ENCODE measurements at regions not wholly inside any gene's neighbourhood (a gene's known extent, or its start where the extent isn't known, plus 50 kb on each side); places are given as distances from the start of the nearest gene placed in this dataset.
"Not testable (repeated sequence)": the region's sequence is repeated elsewhere in the genome, so short reads cannot be mapped to it uniquely, and the experiment has no call there.

DNA sequence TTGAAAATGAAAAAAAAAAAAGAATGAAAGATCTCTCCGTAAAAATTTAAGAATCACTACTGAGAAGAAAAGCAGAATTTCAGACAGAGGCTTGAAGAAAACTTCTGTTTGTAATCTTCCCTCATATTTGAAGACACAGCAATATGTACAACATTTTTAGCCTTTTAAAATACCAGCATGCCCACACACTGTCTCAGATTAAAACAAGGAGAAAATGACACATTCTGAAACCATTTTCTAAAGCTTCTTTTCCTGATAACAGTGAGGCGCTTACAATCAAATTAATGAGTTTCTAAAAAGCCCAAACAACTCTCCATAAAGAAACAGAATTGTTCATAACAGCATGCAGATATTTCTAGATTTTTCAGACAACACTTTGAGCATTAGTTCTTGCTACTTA is 317.4 kb downstream of the BCL2L11 start:
- not testable (repeated sequence) for TF ChIP-seq GABPA (IDR thresholded peaks at IDR 0.05; ENCODE audit: low read depth); GATA2 (CRISPR knock-in tag; IDR thresholded peaks at IDR 0.05); USF2 (IDR thresholded peaks at IDR 0.05; ENCODE audit: borderline replicate concordance, low read depth, low read length); CTCF (IDR thresholded peaks at IDR 0.05); MXI1 (IDR thresholded peaks at IDR 0.05; ENCODE audit: low read depth, low read length); FOXJ3 (CRISPR knock-in tag; IDR thresholded peaks at IDR 0.05); SMC3 (IDR thresholded peaks at IDR 0.05; ENCODE audit: low read depth, low read length); RAD21 (IDR thresholded peaks at IDR 0.05; ENCODE audit: low read length); ELF1 (IDR thresholded peaks at IDR 0.05); EP300 (IDR thresholded peaks at IDR 0.05; ENCODE audit: borderline replicate concordance in 1 of 2, low read depth in 1 of 2, low read length in 1 of 2); ZBTB33 (IDR thresholded peaks at IDR 0.05; ENCODE audit: borderline replicate concordance, low read depth); NRF1 (IDR thresholded peaks at IDR 0.05; ENCODE audit: low read depth, low read length); TAF1 (IDR thresholded peaks at IDR 0.05; ENCODE audit: borderline replicate concordance, low read depth, low read length)
- TF ChIP-seq, protein P1, sequence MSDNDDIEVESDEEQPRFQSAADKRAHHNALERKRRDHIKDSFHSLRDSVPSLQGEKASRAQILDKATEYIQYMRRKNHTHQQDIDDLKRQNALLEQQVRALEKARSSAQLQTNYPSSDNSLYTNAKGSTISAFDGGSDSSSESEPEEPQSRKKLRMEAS (IDR thresholded peaks at IDR 0.05; ENCODE audit: low read depth), result not testable (repeated sequence)
